ENCODE measurements at regions not wholly inside any gene's neighbourhood (a gene's known extent, or its start where the extent isn't known, plus 50 kb on each side); places are given as distances from the start of the nearest gene placed in this dataset.

GRCh38 chr6:92460133-92460532 is 959.2 kb downstream of the EPHA7 start (continued):
- no peak for TF ChIP-seq ATF2 (IDR thresholded peaks at IDR 0.05; ENCODE audit: low read length)
- TF ChIP-seq CHD2 (IDR thresholded peaks at IDR 0.05; ENCODE audit: low read length), result no peak
- no peak for TF ChIP-seq TEAD4 (IDR thresholded peaks at IDR 0.05; ENCODE audit: low read depth, low read length)
- no peak for TF ChIP-seq SRF (IDR thresholded peaks at IDR 0.05; ENCODE audit: low read depth, low read length)
- no peak for TF ChIP-seq USF2 (IDR thresholded peaks at IDR 0.05; ENCODE audit: low read length)

All from H1 (cell line).